Testis (tissue), 2 donors: ENCODE measurements at regions not wholly inside any gene's neighbourhood (a gene's known extent, or its start where the extent isn't known, plus 50 kb on each side); places are given as distances from the start of the nearest gene placed in this dataset.
"Not testable (repeated sequence)": the region's sequence is repeated elsewhere in the genome, so short reads cannot be mapped to it uniquely, and the experiment has no call there.

Source experiments
- DNase-seq: peaks from one replicate; pipeline ENCODE4 v3.0.0-alpha.2; 2019
- H3K27ac ChIP-seq, 2 donors: fragments of 200-600 bp; sonication (generic); one replicate each; pipeline ENCODE4 v1.5.1; 2019
- H3K27me3 ChIP-seq: fragments of 200-600 bp; sonication (generic); one replicate; pipeline ENCODE4 v1.5.1; 2019
- H3K36me3 ChIP-seq: fragments of 200-600 bp; sonication (generic); one replicate; pipeline ENCODE4 v1.5.1; 2017; ENCODE audit warnings: low read depth; ENCODE audit errors: missing control alignments
- H3K4me1 ChIP-seq: fragments of 200-600 bp; sonication (generic); one replicate; pipeline ENCODE4 v1.5.1; 2019
- H3K4me3 ChIP-seq, 2 donors: fragments of 200-600 bp; sonication (generic); one replicate each; pipeline ENCODE4 v1.5.1; 2017 to 2019
- H3K9me3 ChIP-seq: fragments of 200-600 bp; sonication (generic); one replicate; pipeline ENCODE4 v1.5.1; 2017
- POLR2A ChIP-seq: fragments of 450-650 bp; IDR thresholded peaks from one replicate; pipeline ENCODE4 v1.6.1; 2017; ENCODE audit warnings: antibody characterized with exemption, mild to moderate bottlenecking, moderate library complexity
- WGBS, 2 donors: methylation state at CpG; one replicate each; pipeline ENCODE4 v1.1.5; 2018; 5-methylcytosine and 5-hydroxymethylcytosine counted together
- intact Hi-C: fragments of 100-400 bp; cut with DNase I; formaldehyde crosslinking; loops from one replicate; pipeline ENCODE4 v1.15.1; 2023; ENCODE audit warnings: low total_unique reads
- TF ChIP-seq, protein P1 (sequence below), 3 experiments: fragments of 450-650 bp in 2 of 3; fragments of 200-600 bp in 1 of 3; sonication (generic) in 1 of 3; IDR thresholded peaks; one replicate each; pipeline ENCODE4 v1.5.1; 2016 to 2019; ENCODE audit warnings: antibody characterized with exemption in 3 of 3, mild to moderate bottlenecking in 2 of 3, moderate library complexity in 1 of 3

DNA sequence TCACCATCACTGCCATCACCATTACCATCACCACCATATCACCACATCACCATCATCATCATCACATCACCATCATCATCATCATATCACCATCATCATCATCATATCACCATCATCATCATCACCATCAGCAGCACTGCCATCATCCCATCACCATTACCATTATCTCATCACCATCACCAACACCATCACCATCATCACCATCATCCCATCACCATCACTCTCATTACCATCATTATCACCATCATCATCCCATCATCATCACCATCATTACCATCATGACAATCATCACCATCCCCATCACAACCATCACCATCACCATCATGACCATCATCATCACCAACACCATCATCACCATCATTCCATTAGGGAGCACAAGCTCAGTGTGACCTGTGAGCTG is 318.0 kb downstream of the ADGRD1 start:
- intact Hi-C loops: no loop called here
- TF ChIP-seq POLR2A: no peak
- TF ChIP-seq, protein P1, sequence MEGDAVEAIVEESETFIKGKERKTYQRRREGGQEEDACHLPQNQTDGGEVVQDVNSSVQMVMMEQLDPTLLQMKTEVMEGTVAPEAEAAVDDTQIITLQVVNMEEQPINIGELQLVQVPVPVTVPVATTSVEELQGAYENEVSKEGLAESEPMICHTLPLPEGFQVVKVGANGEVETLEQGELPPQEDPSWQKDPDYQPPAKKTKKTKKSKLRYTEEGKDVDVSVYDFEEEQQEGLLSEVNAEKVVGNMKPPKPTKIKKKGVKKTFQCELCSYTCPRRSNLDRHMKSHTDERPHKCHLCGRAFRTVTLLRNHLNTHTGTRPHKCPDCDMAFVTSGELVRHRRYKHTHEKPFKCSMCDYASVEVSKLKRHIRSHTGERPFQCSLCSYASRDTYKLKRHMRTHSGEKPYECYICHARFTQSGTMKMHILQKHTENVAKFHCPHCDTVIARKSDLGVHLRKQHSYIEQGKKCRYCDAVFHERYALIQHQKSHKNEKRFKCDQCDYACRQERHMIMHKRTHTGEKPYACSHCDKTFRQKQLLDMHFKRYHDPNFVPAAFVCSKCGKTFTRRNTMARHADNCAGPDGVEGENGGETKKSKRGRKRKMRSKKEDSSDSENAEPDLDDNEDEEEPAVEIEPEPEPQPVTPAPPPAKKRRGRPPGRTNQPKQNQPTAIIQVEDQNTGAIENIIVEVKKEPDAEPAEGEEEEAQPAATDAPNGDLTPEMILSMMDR (IDR thresholded peaks at IDR 0.05): no peak
- no peaks in the 10 kb centered on the region for H3K27me3 ChIP-seq
- no peaks in the 10 kb centered on the region for H3K9me3 ChIP-seq
- no peak overlapping the region for H3K4me3 ChIP-seq
- peaks cover 4% of the 10 kb centered on the region for H3K4me1 ChIP-seq
- DNase-seq: no peak
- no peaks in the 10 kb centered on the region for H3K36me3 ChIP-seq
- no peak overlapping the region for H3K27ac ChIP-seq

DNA sequence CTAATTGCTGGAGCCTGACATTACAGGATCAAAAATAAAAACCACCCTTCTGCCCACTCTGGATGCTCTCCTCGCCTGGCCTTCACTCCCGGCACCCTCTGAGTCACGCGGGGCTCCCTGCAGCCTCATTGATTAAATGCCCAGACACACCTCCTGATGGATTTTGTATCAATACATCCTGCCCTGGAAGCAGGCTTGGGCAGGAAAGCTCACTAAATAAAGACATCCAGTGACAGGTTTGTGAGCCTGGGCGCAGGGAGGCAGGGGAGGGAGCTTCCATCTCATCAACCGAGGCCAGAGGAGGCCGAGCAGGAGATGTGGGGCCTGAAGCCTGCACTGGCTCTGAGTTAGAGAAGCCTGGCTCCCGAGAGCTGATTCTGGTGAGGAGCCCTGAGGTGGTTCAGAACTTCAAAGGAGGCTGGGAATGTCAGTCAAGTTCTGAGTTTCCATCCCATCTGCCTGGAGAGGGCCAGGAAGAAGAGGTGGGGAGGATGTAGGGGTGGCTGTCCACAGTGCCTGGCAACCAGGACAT is 318.6 kb downstream of the ADGRD1 start:
- H3K9me3 ChIP-seq, H3K27ac ChIP-seq, intact Hi-C loops, H3K27me3 ChIP-seq, DNase-seq, H3K4me1 ChIP-seq, H3K4me3 ChIP-seq, H3K36me3 ChIP-seq: not testable (repeated sequence)
- WGBS, 2 donors: 79 to 95% methylated on average over 4 to 8 of the region's 8 CpGs

DNA sequence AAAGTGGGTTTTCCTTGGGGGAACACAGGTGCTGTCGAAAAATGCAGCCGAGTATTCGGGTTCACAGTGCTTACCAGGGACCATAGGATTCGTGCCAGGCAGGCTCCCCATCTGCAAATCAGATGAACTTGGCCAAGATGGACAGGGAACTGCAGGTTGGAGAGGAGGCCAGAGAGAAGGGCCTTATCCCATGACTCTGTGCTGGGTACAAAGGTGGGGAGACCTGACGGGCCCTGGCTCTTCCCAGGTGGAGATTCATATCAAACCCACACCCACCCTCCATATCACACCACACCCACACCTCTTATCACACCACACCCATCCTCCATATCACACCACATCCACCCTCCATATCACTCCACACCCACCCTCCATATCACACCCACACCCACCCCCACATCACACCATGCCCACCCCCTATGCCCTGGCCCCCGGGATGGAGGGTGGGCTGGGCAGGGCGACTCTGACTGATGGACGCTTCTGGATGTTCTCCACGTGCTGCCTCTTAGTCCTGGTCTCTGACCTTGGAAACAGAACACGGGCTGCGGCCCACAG is 319.7 kb downstream of the ADGRD1 start:
- no peak for TF ChIP-seq POLR2A
- TF ChIP-seq, protein P1 (IDR thresholded peaks at IDR 0.05): no peak
- 74 to 77% methylated on average over 11 of the region's 11 CpGs for WGBS, 2 donors
- intact Hi-C loops: no loop called here
- H3K4me3 ChIP-seq: no peak overlapping the region
- no peaks in the 10 kb centered on the region for H3K4me1 ChIP-seq
- H3K27ac ChIP-seq: no peak overlapping the region
- H3K9me3 ChIP-seq: no peaks in the 10 kb centered on the region
- H3K36me3 ChIP-seq: no peaks in the 10 kb centered on the region
- no peaks in the 10 kb centered on the region for H3K27me3 ChIP-seq
- no peak for DNase-seq

DNA sequence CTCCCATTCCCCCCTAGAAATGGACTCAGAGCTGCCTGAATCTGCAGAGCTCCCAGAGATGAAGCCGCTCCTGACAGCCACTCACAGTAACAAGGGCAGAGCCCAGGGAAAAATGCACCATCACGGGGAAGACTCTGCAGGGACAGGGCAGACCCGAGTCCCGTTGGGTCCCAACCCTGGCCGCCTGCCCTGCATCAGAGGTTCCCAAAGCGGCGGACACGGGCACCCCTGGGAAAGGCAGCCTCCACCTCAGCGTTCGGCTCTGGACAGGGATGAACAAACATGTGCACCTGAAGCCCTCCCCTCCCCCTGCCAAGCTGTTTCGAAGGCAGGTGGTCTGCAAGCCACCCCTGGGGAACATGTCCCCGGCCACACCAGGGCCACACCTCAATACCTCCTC is 320.4 kb downstream of the ADGRD1 start:
- Histone ChIP-seq H3K36me3 (no peaks in the 10 kb centered on the region), H3K4me1 (no peaks in the 10 kb centered on the region), H3K27me3 (no peaks in the 10 kb centered on the region), H3K27ac (no peak overlapping the region), H3K9me3 (no peaks in the 10 kb centered on the region), H3K4me3 (no peak overlapping the region)
- 88% methylated on average over 12 of the region's 12 CpGs; no CpG with 5 or more reads in 1 of the 2 donors for WGBS, 2 donors
- intact Hi-C loops: no loop called here
- no peak for TF ChIP-seq POLR2A
- TF ChIP-seq, protein P1 (IDR thresholded peaks at IDR 0.05): no peak
- no peak for DNase-seq

DNA sequence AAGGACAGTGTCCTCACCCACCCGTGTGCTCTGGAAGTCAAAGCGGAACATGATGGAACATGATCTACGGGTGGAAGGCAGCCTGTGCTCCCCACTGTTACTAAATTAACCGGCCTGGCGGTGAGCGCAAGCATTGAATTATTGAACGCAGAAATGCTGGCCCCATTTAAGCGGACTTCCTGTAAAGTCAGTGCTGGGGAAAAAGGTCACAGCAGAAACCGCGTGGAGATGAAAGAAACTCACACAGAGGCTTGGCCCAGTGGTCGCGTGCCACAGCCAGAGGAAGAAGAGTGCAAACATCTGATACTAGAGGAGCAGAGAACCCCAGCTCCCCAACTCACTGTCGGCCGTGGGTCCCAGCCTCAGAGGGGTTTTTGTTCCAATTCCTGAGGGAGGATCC is 321.2 kb downstream of the ADGRD1 start:
- intact Hi-C loops: no loop called here
- H3K36me3 ChIP-seq: no peaks in the 10 kb centered on the region
- H3K27me3 ChIP-seq: no peaks in the 10 kb centered on the region
- no peaks in the 10 kb centered on the region for H3K9me3 ChIP-seq
- 81 to 86% methylated on average over 14 of the region's 14 CpGs for WGBS, 2 donors
- TF ChIP-seq, protein P1 (IDR thresholded peaks at IDR 0.05): no peak
- no peak for TF ChIP-seq POLR2A
- no peak for DNase-seq
- H3K4me3 ChIP-seq: no peak overlapping the region
- H3K4me1 ChIP-seq: no peaks in the 10 kb centered on the region
- no peak overlapping the region for H3K27ac ChIP-seq
